ENCODE measurements at regions not wholly inside any gene's neighbourhood (a gene's known extent, or its start where the extent isn't known, plus 50 kb on each side); places are given as distances from the start of the nearest gene placed in this dataset.

DNA sequence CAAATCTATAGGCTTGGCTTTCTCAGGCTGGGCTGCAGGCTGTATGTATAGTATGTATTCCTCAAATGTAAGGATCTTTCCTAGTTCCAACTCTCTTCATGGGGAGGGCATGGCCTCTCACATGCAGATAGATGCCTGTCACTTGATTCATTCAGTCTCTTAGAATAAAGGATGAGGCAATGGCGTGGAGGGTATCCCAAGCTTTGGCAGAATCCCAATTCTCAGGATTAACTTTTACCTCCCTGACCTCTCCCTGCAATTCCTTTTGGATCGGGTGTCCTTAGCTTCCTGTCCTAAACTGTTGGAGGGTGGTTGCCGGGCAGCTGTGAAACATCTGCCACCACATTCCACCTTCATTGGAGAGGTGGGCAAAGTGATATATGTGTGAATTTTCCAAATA is 80.3 kb downstream of the INSIG2 start:
- H3K4me1 ChIP-seq (ENCODE audit: control insufficient read depth, insufficient read depth, low read length): no peaks in the 10 kb centered on the region
- H3K4me3 ChIP-seq (ENCODE audit: low read length): no peak overlapping the region
- H3K36me3 ChIP-seq (ENCODE audit: control insufficient read depth, insufficient read depth, low read length): no peaks in the 10 kb centered on the region
- no peak overlapping the region for H3K27ac ChIP-seq (ENCODE audit: low read depth, low read length)
- no peaks in the 10 kb centered on the region for H3K27me3 ChIP-seq (ENCODE audit: control insufficient read depth, insufficient read depth, low read length)
- H3K9ac ChIP-seq (ENCODE audit: low read length): no peak overlapping the region

DNA sequence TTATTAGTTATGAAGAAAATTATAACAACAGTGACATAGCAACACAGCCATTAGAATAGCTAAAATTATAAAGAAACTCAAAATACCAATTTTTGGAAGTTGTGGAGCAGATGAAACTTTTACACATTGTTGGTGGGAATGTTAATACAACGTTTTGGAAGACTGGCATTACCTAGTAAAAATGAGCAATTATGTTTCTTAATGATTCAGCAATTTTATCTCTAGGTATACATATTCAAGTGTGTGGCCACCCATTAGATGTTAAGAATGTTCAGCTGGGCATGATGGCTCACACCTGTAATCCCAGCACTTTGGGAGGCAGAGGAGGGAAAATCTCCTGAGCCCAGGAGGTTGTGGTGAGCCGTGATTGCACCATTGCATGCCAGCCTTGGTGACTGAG is 78.8 kb downstream of the INSIG2 start:
- no peaks in the 10 kb centered on the region for H3K27me3 ChIP-seq (ENCODE audit: control insufficient read depth, insufficient read depth, low read length)
- no peak overlapping the region for H3K9ac ChIP-seq (ENCODE audit: low read length)
- H3K27ac ChIP-seq (ENCODE audit: low read depth, low read length): no peak overlapping the region
- no peak overlapping the region for H3K4me3 ChIP-seq (ENCODE audit: low read length)
- no peaks in the 10 kb centered on the region for H3K36me3 ChIP-seq (ENCODE audit: control insufficient read depth, insufficient read depth, low read length)
- H3K4me1 ChIP-seq (ENCODE audit: control insufficient read depth, insufficient read depth, low read length): no peaks in the 10 kb centered on the region

DNA sequence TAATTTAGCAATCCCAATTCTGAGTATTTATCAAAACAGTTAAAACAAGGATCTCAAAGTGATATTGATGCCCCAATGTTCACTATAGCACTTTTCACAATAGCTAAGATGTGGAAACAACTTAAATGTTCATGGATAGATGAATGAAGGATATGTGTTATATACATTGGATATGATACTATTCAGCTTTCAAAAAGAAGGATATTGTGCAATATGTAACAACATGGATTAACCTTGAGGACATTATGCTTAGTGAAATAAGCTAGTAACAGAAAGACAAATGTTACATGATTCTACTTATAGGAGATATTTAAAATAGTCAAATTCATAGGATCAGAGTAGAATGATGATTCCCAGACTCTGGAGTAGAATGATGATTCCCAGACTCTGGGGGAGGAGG is 78.0 kb downstream of the INSIG2 start:
- H3K4me3 ChIP-seq (ENCODE audit: low read length): no peak overlapping the region
- no peak overlapping the region for H3K9ac ChIP-seq (ENCODE audit: low read length)
- H3K27ac ChIP-seq (ENCODE audit: low read depth, low read length): no peak overlapping the region
- H3K27me3 ChIP-seq (ENCODE audit: control insufficient read depth, insufficient read depth, low read length): no peaks in the 10 kb centered on the region
- H3K36me3 ChIP-seq (ENCODE audit: control insufficient read depth, insufficient read depth, low read length): no peaks in the 10 kb centered on the region
- H3K4me1 ChIP-seq (ENCODE audit: control insufficient read depth, insufficient read depth, low read length): no peaks in the 10 kb centered on the region

DNA sequence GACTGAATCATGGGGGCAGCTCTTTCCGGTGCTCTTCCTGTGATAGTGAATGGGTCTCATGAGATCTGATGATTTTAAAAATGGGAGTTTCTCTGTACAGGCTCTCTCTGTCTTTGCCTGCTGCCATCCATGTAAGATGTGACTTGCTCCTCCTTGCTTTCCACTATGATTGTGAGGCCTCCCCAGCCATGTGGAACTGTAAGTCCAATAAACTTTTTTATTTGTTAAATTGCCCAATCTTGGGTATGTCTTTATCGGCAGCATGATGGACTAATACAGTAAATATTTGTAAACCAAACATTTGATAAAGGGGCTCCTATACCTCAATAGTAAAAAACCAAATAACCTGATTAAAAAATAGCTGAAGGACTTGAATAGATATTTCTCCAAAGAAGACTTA is 77.3 kb downstream of the INSIG2 start:
- no peak overlapping the region for H3K9ac ChIP-seq (ENCODE audit: low read length)
- no peak overlapping the region for H3K27ac ChIP-seq (ENCODE audit: low read depth, low read length)

More for the DNA sequence above, 77.3 kb downstream of the INSIG2 start:
- Histone ChIP-seq H3K4me1 (ENCODE audit: control insufficient read depth, insufficient read depth, low read length) (no peaks in the 10 kb centered on the region), H3K27me3 (ENCODE audit: control insufficient read depth, insufficient read depth, low read length) (no peaks in the 10 kb centered on the region), H3K4me3 (ENCODE audit: low read length) (no peak overlapping the region), H3K36me3 (ENCODE audit: control insufficient read depth, insufficient read depth, low read length) (no peaks in the 10 kb centered on the region)

Data from rectal smooth muscle tissue (tissue), 1 donor.